ENCODE measurements at regions not wholly inside any gene's neighbourhood (a gene's known extent, or its start where the extent isn't known, plus 50 kb on each side); places are given as distances from the start of the nearest gene placed in this dataset.

- no peaks in the 10 kb centered on the region for H3K9me3 ChIP-seq
- ATAC-seq (no peak), DNase-seq (no peak)
- H3K27me3 ChIP-seq: no peaks in the 10 kb centered on the region
- TF ChIP-seq, protein P1, sequence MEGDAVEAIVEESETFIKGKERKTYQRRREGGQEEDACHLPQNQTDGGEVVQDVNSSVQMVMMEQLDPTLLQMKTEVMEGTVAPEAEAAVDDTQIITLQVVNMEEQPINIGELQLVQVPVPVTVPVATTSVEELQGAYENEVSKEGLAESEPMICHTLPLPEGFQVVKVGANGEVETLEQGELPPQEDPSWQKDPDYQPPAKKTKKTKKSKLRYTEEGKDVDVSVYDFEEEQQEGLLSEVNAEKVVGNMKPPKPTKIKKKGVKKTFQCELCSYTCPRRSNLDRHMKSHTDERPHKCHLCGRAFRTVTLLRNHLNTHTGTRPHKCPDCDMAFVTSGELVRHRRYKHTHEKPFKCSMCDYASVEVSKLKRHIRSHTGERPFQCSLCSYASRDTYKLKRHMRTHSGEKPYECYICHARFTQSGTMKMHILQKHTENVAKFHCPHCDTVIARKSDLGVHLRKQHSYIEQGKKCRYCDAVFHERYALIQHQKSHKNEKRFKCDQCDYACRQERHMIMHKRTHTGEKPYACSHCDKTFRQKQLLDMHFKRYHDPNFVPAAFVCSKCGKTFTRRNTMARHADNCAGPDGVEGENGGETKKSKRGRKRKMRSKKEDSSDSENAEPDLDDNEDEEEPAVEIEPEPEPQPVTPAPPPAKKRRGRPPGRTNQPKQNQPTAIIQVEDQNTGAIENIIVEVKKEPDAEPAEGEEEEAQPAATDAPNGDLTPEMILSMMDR (IDR thresholded peaks at IDR 0.05): no peak
- no peak for TF ChIP-seq POLR2A (IDR thresholded peaks at IDR 0.05)
- 80 to 84% methylated on average over 1 of the region's 1 CpG for WGBS, 2 donors
- H3K27ac ChIP-seq: no peak overlapping the region
- intact Hi-C loops (cut with DNase I): no loop called here
- no peaks in the 10 kb centered on the region for H3K4me1 ChIP-seq
- no peaks in the 10 kb centered on the region for H3K36me3 ChIP-seq (replicated peaks in 1 of 2; ENCODE audit: insufficient read depth in 1 of 2, low read depth in 2 of 2)
- no peak overlapping the region for H3K4me3 ChIP-seq
Measured at GRCh38 chr1:88001460-88001859, 672.8 kb downstream of the LMO4 start.

DNA sequence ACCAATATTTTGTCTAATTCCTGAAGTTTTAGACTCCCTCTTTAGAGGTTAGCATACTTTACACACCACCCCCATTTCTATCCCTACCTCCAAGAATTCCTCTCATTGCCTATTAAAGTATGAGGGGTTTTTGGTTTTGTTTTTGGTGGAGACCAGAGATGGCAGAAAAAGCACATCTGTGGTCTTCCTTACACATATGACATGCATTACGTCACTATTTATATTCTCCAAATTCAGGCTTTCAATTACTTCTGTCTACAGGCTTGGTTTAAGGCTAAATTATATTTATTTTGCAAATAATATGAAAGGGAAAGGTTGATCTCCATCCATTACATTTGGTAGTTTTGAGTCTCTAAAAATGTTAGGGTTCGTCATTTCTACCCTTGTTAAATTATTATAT lies 674.6 kb downstream of the LMO4 start:
- no peak overlapping the region for H3K27ac ChIP-seq
- DNase-seq (no peak), ATAC-seq (no peak)
- H3K9me3 ChIP-seq: no peaks in the 10 kb centered on the region
- no peak overlapping the region for H3K4me3 ChIP-seq
- no peaks in the 10 kb centered on the region for H3K4me1 ChIP-seq
- intact Hi-C loops (cut with DNase I): no loop called here
- no peak for TF ChIP-seq POLR2A (IDR thresholded peaks at IDR 0.05)
- TF ChIP-seq, protein P1 (IDR thresholded peaks at IDR 0.05): no peak
- no peaks in the 10 kb centered on the region for H3K36me3 ChIP-seq (replicated peaks in 1 of 2; ENCODE audit: insufficient read depth in 1 of 2, low read depth in 2 of 2)
- 66 to 76% methylated on average over 2 of the region's 2 CpGs for WGBS, 2 donors
- no peaks in the 10 kb centered on the region for H3K27me3 ChIP-seq

GRCh38 chr1:88009916-88010315 lies 674.2 kb upstream of the PKN2 start:
- H3K27ac ChIP-seq: no peak overlapping the region
- no peak for TF ChIP-seq POLR2A (IDR thresholded peaks at IDR 0.05)
- TF ChIP-seq, protein P1 (IDR thresholded peaks at IDR 0.05): peak in 1 of 7 experiments; percentile 4
- ATAC-seq: no peak
- no peaks in the 10 kb centered on the region for H3K9me3 ChIP-seq
- peaks cover 8% of the 10 kb centered on the region for H3K4me1 ChIP-seq
- 35 to 36% methylated on average over 1 of the region's 1 CpG for WGBS, 2 donors
- H3K36me3 ChIP-seq (replicated peaks in 1 of 2; ENCODE audit: insufficient read depth in 1 of 2, low read depth in 2 of 2): no peaks in the 10 kb centered on the region
- DNase-seq: no peak
- H3K27me3 ChIP-seq: no peaks in the 10 kb centered on the region
- intact Hi-C loops (cut with DNase I): no loop called here
- H3K4me3 ChIP-seq: no peak overlapping the region

DNA sequence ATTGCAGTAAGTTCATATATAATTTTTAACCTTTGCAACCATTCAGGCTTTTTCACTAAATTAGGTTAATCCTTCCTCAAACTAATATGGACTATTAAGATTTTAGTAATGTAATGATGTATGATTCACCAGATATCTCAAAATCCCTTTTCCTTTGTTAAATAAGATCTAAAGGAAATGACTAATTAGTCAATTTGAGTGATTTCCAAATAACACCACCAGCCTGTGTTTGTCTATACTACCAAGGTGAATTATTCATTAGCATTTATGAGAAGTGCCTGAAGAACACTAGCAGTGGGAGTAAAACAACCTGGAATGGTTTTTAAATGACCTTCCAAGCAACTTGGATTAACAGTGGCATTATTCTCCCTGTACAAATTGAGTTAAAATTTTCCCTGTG lies 670.6 kb upstream of the PKN2 start:
- Histone ChIP-seq H3K9me3 (no peaks in the 10 kb centered on the region), H3K27ac (no peak overlapping the region), H3K36me3 (replicated peaks in 1 of 2; ENCODE audit: insufficient read depth in 1 of 2, low read depth in 2 of 2) (no peaks in the 10 kb centered on the region), H3K4me3 (no peak overlapping the region), H3K27me3 (no peaks in the 10 kb centered on the region), H3K4me1 (peaks cover 8% of the 10 kb centered on the region)
- DNase-seq: no peak
- ATAC-seq: no peak
- no peak for TF ChIP-seq POLR2A (IDR thresholded peaks at IDR 0.05)
- TF ChIP-seq, protein P1 (IDR thresholded peaks at IDR 0.05): no peak
- intact Hi-C loops (cut with DNase I): no loop called here

DNA sequence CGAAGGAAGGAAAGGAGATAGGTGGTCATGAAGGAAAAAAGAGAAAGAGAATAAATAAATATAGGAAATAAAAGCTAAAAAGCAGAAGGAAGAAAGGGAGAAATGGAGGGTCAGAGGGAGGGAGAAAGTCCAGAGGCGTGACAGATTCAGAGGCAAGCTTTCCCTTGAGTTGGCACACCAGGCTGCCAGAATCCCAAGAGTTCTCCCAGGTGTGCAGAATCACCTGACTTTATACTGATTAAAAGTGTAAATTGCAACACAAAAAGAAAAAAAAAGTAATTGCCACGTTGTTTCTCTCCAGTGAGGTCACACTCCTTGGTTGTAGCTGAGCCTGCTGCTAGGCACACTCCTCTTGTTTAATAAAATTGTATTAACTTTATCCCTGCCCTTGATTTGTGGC lies 669.9 kb upstream of the PKN2 start:
- Histone ChIP-seq H3K4me1 (peaks cover 8% of the 10 kb centered on the region), H3K27ac (no peak overlapping the region), H3K4me3 (no peak overlapping the region), H3K36me3 (replicated peaks in 1 of 2; ENCODE audit: insufficient read depth in 1 of 2, low read depth in 2 of 2) (no peaks in the 10 kb centered on the region), H3K9me3 (no peaks in the 10 kb centered on the region), H3K27me3 (no peaks in the 10 kb centered on the region)
- peak in 3 of 4 donors; percentile 20 to 54 (median 46) for DNase-seq
- ATAC-seq: peak; percentile 45
- TF ChIP-seq, protein P1 (IDR thresholded peaks at IDR 0.05): no peak
- TF ChIP-seq POLR2A (IDR thresholded peaks at IDR 0.05): no peak
- intact Hi-C loops (cut with DNase I): no loop called here
- 17 to 36% methylated on average over 3 of the region's 3 CpGs for WGBS, 2 donors

Measured in body of pancreas (tissue), 4 donors.